Osteocyte (in vitro differentiated cells): ENCODE measurements at regions not wholly inside any gene's neighbourhood (a gene's known extent, or its start where the extent isn't known, plus 50 kb on each side); places are given as distances from the start of the nearest gene placed in this dataset.
A peak's percentile ranks its signal among the peaks of the same experiment; 100 is the strongest.

ENCODE experiments used
- DNase-seq: peaks from one replicate; pipeline ENCODE4 v3.0.0; 2021; ENCODE audit warnings: mixed read lengths; ENCODE audit not compliant: unreplicated experiment; ENCODE audit errors: extremely low spot score
- H3K27ac Mint-ChIP-seq: one replicate; pipeline ENCODE4 v1.8.0; 2021; ENCODE audit warnings: mild to moderate bottlenecking, mixed read lengths; ENCODE audit not compliant: unreplicated experiment
- H3K27me3 Mint-ChIP-seq: one replicate; pipeline ENCODE4 v1.8.0; 2021; ENCODE audit warnings: mixed read lengths; ENCODE audit not compliant: unreplicated experiment
- H3K36me3 Mint-ChIP-seq: one replicate; pipeline ENCODE4 v1.8.0; 2021; ENCODE audit warnings: mixed read lengths; ENCODE audit not compliant: unreplicated experiment
- H3K4me1 Mint-ChIP-seq: one replicate; pipeline ENCODE4 v1.8.0; 2021; ENCODE audit warnings: mixed read lengths; ENCODE audit not compliant: unreplicated experiment
- H3K4me3 Mint-ChIP-seq: one replicate; pipeline ENCODE4 v1.8.0; 2021; ENCODE audit warnings: mild to moderate bottlenecking, moderate library complexity, mixed read lengths; ENCODE audit not compliant: unreplicated experiment
- H3K9me3 Mint-ChIP-seq: one replicate; pipeline ENCODE4 v1.8.0; 2021; ENCODE audit warnings: mixed read lengths; ENCODE audit not compliant: unreplicated experiment
- CTCF ChIP-seq: fragments of 200-600 bp; sonication (generic); IDR thresholded peaks from 2 replicates; pipeline ENCODE4 v1.5.0; 2021; ENCODE audit warnings: antibody characterized with exemption, mild to moderate bottlenecking, moderate library complexity

DNA sequence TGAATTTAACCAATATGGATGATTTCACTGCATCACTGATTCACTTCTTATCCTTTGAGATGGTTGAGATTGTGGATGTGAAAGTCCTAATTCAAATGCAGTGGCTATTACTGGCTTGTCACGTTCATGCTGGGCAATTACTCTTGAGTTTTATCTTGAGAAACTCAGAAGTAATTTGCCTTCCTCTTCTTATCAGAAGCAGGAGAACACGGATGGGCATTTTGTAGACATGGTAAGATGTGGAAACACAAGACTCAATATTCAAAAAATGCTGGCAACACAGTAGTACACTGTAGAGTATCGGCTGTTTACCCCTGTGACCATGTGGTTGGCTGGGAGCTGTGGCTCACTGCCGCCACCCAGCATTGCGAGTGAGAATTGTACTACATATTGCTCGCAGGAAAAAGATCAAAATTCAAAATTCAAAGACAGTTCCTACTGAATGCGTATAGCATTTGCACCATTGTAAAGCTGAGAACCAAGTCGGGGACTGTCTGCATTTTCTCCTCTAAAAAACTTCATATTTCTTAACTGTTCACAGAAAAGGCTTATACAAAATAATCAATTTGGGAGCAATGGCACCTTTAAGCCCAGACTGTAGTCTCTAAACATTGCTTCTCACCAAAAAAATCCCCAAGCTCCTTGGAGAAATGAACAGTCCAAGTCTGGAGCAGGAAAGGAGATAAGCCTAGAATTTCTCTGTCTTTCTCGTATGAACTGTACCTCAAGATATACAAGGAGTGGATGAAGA, 61.9 kb upstream of the ELOVL5 start:
- TF ChIP-seq CTCF = peak; percentile 74
- no peaks in the 10 kb centered on the region for H3K36me3 Mint-ChIP-seq
- H3K27me3 Mint-ChIP-seq = peaks cover 18% of the 10 kb centered on the region
- no peak overlapping the region for H3K27ac Mint-ChIP-seq
- no peaks in the 10 kb centered on the region for H3K9me3 Mint-ChIP-seq
- DNase-seq = no peak
- H3K4me1 Mint-ChIP-seq = no peaks in the 10 kb centered on the region
- no peak overlapping the region for H3K4me3 Mint-ChIP-seq

DNA sequence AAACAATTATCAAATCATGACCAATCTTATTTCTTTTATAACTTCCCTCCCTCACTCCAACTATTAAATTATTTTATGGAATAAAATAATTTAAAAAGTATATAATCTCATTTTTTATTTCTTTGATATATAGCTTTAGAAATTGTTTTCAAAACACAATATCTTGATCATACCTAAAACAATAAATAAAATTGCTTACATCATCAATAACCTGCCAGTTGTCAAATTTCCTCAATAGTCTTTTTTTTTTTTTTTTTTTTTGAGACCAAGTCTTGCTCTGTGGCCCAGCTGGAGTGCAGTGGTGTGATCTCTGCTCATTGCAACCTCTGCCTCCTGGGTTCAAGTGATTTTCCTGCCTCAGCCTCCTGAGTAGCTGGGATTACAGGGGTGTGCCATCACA, 60.1 kb upstream of the ELOVL5 start:
- DNase-seq = no peak
- Mint-ChIP-seq H3K4me1 (no peaks in the 10 kb centered on the region), H3K9me3 (no peaks in the 10 kb centered on the region), H3K27me3 (peaks cover 12% of the 10 kb centered on the region), H3K4me3 (no peak overlapping the region), H3K27ac (no peak overlapping the region), H3K36me3 (no peaks in the 10 kb centered on the region)
- no peak for TF ChIP-seq CTCF

DNA sequence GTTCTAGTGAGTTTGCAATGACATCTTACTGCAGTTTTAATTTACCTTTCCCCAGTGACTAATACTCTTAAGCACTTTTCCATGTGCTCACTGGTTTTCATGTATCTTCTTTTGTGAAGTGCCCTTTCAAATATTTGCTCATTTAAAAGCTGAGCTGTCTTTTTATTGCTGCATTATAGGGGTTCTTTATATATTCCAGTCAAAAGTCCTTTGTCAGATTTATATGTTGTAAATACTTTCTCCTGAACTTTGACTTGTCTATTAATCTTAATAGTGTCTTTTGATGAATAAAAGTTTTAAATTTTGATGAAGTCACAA, 50.2 kb upstream of the ELOVL5 start:
- DNase-seq = no peak
- no peak overlapping the region for H3K4me3 Mint-ChIP-seq
- peaks cover 8% of the 10 kb centered on the region for H3K4me1 Mint-ChIP-seq
- no peaks in the 10 kb centered on the region for H3K36me3 Mint-ChIP-seq
- no peak for TF ChIP-seq CTCF
- H3K27ac Mint-ChIP-seq = no peak overlapping the region
- H3K27me3 Mint-ChIP-seq = peaks cover 18% of the 10 kb centered on the region
- H3K9me3 Mint-ChIP-seq = peaks cover 4% of the 10 kb centered on the region

DNA sequence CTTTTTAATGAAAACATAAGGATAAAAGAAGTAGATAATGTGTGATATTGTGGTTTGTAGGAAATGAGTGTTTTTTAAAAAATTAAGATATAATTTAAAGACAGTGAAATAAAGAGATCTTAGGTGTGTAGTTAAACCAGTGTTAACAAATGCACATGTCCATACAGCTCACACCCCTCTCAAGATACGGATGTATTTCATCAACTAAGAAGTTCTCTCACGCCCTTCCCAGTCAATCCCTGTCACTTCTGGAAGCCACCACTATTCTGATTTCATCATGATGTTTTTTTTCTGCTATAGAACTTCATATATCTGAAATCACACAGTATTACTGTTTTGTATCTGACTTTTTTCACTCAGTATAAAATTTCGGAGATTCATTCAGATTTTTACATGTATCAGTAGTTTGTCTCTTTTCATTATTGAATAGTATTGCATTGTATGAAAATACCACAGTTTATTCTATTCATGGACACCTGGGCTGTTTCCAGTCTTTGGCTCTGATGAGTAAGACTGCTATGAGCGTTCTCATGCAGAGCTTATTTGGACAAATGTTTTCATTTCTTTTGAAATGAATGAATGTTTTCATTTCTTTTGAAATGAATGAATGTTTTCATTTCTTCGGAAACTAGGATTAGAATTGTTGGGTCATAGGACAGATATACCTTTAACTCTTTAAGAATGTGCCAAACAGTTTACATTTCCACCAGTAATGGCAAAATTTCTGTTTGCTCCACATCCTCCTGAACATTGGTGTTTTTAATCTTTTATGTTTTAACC, 49.7 kb upstream of the ELOVL5 start:
- TF ChIP-seq CTCF = no peak
- no peak overlapping the region for H3K4me3 Mint-ChIP-seq
- H3K27ac Mint-ChIP-seq = no peak overlapping the region

More for the DNA sequence above, 49.7 kb upstream of the ELOVL5 start:
- Mint-ChIP-seq H3K4me1 (peaks cover 8% of the 10 kb centered on the region), H3K9me3 (peaks cover 4% of the 10 kb centered on the region), H3K27me3 (peaks cover 13% of the 10 kb centered on the region), H3K36me3 (no peaks in the 10 kb centered on the region)
- no peak for DNase-seq
